ENCODE measurements at regions not wholly inside any gene's neighbourhood (a gene's known extent, or its start where the extent isn't known, plus 50 kb on each side); places are given as distances from the start of the nearest gene placed in this dataset.

DNA sequence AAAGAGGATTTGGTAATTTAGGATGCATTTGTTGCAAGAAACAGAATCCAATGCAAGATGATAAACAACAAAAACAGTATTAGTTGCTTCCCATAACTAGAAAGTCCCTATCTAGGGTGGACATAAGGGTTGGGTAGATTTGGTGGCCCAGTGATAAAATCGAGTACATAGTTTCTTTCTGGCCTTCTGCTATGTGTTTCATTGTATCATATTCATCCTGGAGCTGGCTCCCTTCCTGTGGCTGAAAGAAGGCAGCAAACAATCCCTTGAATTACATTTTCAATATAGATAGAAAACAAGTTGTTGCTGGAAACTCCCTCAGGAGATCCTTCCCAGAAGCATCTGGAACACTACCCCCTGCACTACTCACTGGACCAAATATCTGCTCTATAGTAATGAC is 135.1 kb downstream of the ID4 start:
- DNase-seq, result no peak
- intact Hi-C loops (cut with DNase I), result no loop called here

DNA sequence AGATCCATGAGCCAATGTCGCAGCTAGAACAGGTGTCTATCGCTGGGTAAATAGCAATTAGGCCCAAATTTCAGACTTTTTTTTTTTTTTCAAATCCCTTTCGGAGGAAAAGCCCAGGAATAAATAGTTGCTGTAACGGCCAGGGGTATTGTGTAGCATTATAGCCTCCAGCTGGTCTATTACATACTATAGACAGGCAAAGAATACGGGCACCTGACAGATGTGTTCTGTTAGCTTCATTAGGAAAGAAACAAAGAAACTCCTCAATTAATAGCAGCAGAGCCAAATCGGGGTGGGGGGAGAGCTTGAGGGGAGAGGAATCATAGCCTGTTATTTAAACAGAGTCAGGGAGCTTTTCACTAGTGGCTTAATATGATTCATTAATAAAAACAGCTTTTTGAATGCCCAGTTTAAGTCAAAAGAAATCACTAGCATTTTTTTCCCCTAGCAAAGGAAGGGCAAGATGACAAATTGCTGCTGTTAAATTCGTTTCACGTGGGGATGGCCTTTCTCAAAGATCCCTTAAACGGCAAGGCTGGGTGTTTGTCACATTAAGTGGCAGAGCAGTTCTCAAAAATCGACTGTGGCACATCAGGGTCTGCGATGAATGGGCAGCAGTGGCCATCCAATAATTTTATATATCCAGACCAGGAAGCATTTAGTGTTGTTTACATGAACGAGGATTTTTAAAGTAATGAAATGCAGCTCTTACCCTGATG is 139.4 kb downstream of the ID4 start:
- intact Hi-C loops (cut with DNase I), result no loop called here
- DNase-seq, result no peak

DNA sequence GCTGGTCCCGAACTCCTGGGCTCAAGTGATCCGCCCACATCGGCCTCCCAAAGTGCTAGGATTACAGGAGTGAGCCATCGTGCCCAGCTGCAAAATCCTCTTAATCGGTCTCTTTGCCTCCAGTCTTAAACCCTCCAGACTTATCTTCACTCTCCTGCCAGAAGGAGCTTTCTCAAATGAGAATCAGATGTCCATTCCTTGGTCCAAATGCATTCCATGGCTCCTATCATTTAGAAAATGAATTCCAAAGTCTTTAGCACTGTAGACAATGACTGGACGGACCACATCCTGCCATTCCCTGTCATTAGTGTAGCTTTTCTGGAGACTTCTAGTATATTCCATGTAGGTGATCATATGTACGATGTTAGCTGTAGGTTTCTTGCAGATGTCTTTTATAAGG is 141.9 kb downstream of the ID4 start:
- DNase-seq, result no peak
- intact Hi-C loops (cut with DNase I), result no loop called here

DNA sequence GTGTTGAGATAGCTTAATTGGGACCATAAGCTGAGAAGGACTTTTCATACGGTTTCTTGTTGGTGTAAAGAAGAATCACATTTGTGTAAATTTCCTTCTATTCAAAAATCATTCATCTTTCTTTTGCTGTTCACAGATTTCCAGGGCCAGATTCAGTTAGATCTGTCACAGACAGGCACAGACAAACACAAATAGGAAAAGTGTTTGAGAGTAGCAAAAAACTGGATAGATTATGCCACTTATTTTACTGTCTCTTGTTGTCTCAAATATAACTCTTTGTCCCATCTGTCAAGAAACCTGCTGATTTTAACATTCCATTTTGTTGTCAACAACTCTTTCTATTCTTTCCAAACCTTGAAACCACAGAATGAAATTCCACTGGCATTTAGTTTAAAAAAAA is 142.8 kb downstream of the ID4 start:
- intact Hi-C loops (cut with DNase I), result no loop called here
- no peak for DNase-seq

DNA sequence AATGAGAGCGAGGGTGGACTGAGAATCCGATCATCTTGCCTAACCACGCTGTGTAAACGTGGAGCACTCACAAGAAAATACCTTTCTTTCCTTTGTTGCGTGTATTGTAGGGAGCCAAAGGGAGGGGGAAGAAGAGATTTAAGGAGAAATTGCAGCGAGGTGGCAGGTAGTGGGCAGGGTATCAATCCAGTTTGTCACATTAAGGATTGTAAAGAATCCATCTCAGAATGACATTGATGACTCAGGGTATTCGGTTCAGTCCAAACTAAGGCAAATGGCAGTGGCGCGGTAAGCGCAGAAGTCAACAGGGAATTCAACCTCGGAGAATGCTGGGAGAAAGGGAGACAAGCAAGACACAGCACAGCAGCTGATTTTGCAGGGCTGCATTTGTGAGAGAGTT is 146.2 kb downstream of the ID4 start:
- DNase-seq, result no peak
- intact Hi-C loops (cut with DNase I), result no loop called here

DNA sequence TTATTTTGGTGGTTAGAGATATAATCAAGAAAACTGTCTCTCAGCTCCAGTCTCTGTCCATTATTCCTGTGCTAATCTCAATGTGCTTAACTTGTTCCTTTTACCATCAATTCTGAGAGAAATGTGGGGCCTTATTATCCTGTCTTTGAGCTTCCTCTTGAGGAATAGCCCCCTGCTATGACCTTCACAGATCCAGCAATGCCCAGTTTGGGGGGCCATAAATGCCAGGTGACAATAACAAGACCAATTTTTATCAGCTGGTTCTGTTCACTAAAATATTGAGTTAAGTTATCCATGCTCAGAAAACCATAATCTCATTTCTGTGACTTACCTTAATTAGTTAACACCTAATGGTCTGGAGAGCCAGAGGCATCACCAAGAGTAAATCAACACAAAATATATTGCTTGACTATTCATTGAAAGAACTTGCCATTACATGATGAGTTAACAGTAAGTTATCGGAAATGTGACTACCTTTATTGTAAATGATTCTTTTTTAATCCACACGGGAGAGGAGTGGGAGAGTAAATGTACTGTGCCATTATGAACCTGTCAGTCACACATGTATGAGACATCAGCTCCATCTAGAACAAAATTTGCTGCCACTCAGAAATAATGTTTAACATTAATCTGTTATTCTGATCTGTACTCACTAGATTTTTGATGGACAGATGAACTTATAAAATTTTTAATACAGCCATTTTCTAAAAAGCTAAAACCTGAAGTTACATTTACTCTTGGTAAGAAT is 149.7 kb downstream of the ID4 start:
- intact Hi-C loops (cut with DNase I), result no loop called here
- no peak for DNase-seq

DNA sequence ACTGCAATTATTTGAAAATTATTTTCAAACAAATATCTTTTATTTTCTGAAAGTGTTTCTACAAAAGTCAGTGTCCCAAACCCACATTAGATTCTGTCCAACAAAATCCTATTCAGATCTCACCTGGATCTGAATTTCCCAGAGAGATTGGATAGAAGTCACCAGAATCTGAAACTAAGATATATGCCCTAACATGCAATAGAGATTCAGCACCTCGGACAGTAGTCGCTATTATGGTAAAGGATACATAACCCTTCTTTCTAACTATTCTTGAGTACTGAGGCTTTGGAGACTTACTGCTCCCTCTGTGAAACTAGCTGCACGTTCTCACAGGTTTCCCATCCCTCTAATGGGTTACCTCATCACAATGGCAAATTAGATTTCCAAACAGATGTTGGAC is 151.4 kb downstream of the ID4 start:
- DNase-seq, result no peak
- intact Hi-C loops (cut with DNase I), result no loop called here

DNA sequence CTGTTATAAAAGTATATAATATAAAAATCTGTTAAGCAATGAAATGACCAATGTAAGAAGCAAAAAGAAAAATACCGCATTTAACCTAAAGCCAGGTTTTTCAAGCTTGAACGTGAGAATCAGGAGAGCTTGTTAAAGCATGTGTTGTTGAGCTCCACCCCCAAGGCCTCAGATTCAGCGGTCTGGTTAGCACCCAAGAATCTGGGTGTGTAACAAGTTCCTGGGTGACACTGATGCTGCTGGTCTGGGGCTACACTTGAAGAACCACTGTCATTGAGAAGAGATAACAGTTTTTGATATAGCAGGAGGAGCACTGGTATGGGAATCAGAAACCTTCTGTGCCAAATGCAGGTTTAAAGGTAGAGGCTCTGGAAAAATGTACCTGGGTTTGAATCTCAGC is 154.0 kb downstream of the ID4 start:
- intact Hi-C loops (cut with DNase I), result no loop called here
- DNase-seq, result no peak

DNA sequence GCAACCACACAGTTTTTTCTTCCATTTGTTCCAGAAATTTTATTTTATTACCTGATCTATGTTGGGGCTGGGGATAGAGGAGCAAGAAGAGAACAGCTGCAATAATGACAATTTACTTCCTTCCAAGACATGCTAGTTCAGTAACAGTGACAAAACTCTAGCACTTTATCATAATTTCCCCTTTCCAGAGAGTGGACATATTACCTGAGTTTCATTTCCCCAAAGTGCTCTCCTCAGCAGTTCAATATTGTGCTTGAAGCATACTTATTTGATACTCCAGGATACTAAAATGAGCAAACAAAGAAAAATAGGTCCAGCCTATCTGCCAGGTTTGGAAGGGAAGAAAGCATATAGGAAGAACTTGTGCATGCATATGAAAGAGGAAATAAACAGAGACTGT is 157.7 kb downstream of the ID4 start:
- no peak for DNase-seq
- intact Hi-C loops (cut with DNase I), result no loop called here

DNA sequence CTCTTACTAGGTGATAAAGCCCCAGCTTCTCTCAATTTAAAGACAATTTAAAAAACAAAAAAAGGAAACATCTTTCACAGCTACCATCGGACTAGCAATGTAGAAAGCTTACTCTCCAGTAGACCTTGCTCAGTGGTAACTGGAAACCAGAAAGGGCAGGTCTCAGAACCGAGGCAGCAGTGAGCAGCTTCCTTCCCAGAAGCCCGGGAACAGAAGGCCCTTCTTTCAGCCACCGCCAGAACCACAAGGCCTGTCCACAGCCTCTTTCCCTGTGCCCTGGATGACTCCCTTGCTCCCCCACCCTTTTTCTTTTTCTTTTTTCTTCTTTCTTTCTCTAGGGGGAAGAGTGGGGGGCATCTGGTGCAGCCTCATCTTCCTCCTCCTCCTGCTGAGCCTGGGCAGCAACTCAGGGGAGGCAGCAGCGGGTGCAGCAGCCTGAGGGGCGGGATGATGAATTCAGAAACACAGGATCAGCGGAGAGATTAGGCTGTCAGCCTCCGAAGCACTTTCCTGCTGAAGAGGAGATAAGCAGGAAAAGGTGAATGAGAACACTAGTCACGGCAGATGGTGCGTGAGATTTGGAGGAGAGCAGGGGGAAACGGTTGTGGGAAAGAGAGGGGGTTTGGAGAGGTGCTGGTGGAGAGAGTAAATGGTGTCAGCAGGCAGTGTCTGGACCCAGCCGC is 158.5 kb downstream of the ID4 start:
- peak in 1 of 10 donors; percentile 48 for DNase-seq
- intact Hi-C loops (cut with DNase I), result no loop called here

DNA sequence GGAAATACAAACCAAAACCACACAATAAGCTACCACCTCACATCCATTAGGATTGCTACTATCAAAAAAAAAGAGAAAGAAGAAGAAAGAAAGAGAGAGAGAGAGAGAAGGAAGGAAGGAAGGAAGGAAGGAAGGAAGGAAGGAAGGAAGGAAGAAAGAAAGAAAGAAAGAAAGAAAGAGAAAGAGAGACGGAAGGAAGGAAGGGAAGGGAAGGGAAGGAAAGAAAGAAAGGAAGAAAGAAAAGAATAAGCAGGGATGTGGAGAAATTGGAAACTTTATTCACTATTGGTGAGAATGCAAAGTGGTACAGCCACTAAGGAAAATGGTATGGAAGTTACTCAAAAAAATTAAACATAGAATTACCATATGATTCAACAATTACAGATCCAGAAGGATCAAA is 159.9 kb downstream of the ID4 start:
- DNase-seq, result no peak
- intact Hi-C loops (cut with DNase I), result no loop called here

DNA sequence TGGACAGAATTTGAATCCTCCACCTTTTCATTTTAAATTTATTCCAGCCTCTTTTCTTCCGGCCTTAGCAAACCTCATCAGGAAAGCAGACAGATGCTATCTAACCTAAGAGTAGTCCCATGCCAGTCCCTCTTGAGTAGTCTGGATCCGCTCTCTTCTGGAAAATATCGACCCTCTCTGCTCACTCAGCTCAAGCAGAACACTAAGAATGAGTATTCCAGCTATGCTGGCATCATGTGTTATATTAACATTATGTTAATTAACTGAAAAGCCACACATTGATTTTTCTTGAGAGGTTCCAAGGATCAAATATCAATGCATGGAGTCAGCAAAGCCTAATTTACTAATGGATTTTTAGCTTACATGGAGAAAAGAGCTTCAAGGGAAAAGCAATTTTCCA is 161.4 kb downstream of the ID4 start:
- intact Hi-C loops (cut with DNase I), result no loop called here
- DNase-seq, result no peak

DNA sequence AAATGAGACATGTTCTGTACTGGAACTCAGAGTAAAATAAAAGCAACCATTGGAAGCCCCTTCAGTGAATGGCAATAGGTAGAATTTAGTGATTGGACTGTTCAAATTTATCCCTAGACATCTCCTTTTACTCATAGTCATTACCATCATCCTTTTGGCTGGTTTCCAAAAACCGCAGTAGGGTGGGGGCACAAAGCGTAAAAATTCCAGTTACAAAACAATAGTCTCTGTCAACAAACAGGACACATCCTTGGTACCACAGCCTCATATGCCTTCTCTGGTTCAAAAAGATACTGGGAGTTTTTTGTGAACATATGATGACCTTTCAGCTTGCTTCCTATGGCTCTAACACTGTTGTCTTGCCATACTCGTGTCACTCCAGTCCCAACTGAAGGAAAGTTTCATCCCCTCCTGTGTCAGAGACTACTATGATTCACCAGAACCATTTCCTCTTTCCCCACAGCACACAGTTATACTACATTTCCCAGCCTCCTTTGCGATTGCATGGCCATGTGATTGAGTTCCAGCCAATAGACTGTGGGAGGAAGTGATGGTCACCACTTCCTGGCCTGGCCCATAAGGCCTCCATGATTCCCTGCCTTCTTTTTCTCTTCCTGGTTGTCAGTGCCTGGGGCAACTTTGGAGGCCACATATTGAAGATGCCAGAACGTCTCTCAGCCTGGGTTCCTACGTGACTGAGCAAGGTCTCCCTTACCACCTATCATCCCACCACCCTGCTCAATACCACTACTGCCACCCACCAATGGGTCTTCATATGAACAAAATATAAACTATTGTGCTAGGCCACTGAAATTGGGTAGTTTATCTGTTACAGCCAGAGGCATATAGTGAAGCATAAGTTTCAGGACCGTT is 162.4 kb downstream of the ID4 start:
- intact Hi-C loops (cut with DNase I), result no loop called here
- DNase-seq, result no peak

DNA sequence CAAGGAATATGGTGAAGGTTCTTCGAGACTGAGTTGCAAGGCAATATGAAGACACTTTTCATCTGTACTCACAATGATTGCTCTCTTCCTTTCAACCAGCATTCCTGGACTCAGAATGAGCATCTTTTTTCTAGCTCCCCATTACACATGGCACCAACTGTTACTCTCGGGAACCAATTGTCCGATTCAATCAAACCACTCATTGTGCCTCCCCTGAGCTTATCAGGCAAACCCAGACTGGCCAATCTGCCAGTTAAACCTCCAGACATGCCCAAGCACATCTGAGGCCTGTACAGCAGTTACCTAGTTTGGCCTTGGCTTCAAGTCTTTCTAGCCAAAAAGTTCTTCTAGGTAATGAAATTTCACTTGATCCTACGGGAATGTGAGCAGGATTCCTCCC is 164.1 kb downstream of the ID4 start:
- no peak for DNase-seq
- intact Hi-C loops (cut with DNase I), result no loop called here

DNA sequence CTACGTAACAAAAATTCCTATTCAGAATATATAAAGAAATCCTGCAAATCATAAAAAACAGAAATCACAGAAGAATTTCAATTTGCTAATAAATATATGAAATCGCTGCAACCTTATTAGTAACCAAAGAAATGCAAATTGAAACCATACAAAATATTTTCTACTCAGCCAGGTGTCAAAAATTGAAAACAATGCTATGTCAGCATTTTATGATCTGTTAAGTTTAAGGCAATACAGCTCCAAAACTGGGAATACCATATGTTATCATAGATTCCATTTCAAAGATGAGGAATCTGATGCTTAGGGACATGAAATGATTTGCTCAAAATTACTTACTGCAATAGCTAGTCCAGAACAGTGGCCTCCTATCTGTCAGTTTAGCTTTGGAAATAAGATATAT is 168.9 kb downstream of the ID4 start:
- intact Hi-C loops (cut with DNase I), result no loop called here
- DNase-seq, result no peak

DNA sequence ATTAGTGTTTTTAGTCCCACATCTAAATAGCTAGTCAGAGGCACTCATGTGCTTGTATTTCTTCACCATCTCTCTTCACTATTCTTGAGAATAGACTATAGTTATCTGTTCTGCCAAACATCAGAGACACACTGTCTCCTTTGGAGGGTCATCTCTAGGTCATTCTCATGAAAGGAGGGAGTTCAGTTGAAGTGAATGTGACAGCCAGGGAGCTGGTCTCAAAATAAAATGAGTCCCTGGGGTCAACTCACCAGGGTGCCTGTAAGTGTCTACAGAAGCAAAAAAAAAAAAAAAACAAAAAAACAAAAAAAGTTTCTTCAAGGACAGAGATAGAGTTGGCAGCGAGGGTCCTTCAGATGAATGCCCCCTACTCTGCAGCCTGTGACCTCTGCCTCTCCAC is 171.0 kb downstream of the ID4 start:
- intact Hi-C loops (cut with DNase I), result no loop called here
- DNase-seq, result no peak

DNA sequence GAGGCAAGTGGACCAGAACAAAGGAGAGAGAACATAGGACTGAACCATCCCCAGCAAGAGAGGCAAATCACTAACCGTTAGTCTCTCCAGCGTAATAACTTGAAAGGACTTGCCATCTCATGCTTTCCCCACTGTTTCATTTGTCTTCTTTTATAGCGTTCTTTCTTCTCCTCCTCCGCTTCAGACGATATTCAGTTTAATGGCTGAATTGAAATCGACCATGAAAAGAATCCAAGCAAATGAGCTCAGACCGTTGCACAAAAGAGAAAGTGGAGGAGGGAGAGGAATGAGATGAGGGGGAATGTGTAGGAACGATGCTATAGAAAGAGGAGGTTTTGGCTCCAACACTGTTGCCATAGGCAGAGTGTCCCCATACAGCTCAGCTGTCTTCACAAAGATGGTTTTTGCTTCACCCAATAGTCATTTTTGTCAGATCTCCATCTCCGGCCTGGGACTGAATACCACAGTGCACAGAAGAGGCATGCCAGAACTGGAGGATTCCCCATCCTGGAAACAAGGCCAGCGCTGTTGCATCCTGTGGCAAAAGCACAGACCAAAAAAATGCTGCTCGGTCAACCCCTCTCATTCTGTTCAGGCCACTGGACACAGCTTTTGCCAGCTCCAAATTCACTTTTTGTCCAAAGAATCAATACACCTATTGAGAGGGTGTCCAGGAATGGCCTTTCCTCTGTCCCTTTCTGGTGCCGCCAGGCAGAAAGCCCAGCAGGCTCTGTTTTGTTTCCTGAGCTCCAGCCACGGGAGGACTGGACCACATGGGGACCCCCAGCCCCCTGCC is 176.1 kb downstream of the ID4 start:
- peak in 7 of 10 donors; percentile 17 to 84 (median 25) for DNase-seq
- intact Hi-C loops (cut with DNase I), result no loop called here

DNA sequence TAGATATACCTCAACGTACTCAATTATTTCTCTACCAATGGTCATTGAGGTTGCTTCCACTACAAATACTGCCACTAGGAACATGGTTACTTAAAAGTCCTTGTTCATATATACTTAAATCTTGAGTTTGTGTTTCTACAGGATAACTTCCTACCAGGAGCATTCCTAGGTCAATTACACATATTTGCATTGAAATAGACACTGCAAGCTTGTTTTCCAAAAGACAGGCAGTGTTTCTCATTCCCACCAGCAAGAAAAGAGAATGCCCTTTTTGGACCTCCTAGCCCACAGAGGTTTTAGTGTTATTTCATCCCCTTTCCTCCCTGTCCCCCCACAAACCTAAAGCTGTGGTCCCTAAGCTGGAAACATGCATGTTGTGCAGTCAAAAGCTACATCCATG is 177.3 kb downstream of the ID4 start:
- intact Hi-C loops (cut with DNase I), result no loop called here
- no peak for DNase-seq

DNA sequence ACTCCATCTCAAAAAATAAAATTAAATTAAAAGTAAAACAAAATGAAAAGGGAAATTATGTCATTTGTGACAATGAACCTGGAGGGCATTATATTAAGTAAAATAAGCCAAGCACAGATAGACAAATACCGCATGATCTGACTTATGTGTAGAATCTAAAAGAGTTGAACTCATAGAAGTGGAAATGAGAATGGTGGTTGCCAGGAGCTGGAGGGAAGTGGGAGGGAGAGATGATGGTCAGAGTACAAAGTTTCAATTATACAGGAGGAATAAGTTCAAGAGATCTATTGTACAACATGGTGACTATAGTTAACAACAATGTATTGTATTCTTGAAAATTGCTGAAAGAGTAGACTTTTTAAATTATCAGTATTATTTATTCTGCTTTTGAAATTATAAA is 183.4 kb downstream of the ID4 start:
- intact Hi-C loops (cut with DNase I), result no loop called here
- no peak for DNase-seq

DNA sequence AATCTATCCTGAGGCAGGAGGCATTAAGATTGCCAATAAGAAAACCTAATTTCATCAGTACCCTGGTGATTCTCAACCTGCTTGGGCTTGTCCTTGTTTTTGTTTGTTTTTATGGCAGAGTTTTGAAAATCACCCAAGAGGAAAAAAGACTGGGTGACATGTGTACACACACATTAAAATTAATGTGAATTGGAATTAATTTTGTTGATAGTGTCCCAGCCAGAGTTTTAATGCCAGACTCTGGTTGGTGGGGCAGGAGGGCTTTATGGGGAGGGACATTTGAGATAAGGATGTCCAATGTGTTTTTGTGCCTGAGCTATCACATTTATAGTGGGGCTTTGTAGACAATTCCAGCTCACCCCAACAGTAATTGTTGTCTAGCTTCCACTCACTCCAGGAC is 184.6 kb downstream of the ID4 start:
- intact Hi-C loops (cut with DNase I), result no loop called here
- DNase-seq, result no peak

All from posterior cingulate gyrus (tissue), 11 donors.